WTC11 (cell line): ENCODE measurements at regions not wholly inside any gene's neighbourhood (a gene's known extent, or its start where the extent isn't known, plus 50 kb on each side); places are given as distances from the start of the nearest gene placed in this dataset.

ENCODE experiments used
- ATAC-seq: fragments of 200-7000 bp; cut with Tn5 transposase; 2 replicates; pipeline ENCODE4 v1.10.0; 2021; ENCODE audit warnings: mild to moderate bottlenecking, moderate library complexity
- CTCF ChIA-PET: fragments of 300-600 bp; sonication (Branson Sonifier 250); formaldehyde crosslinking; loops from one replicate; lab custom pipeline; 2021; ENCODE audit warnings: antibody characterized with exemption; lab: Charles Lee
- POLR2A ChIA-PET: fragments of 350-600 bp; sonication (Branson Sonifier 250); formaldehyde crosslinking; loops from one replicate; lab custom pipeline; 2021; ENCODE audit warnings: antibody characterized with exemption; lab: Charles Lee
- DNase-seq: peaks from one replicate; pipeline ENCODE4 v3.0.0; 2021; ENCODE audit warnings: low spot score
- H3K27ac Mint-ChIP-seq: 2 replicates; pipeline ENCODE4 v1.8.0; 2021; ENCODE audit warnings: mixed read lengths
- H3K27me3 Mint-ChIP-seq: 2 replicates; pipeline ENCODE4 v1.8.0; 2021; ENCODE audit warnings: low read depth, mild to moderate bottlenecking, moderate library complexity, mixed read lengths
- H3K36me3 Mint-ChIP-seq: 2 replicates; pipeline ENCODE4 v1.8.0; 2021; ENCODE audit warnings: mixed read lengths
- H3K4me1 Mint-ChIP-seq: 2 replicates; pipeline ENCODE4 v1.8.0; 2022; ENCODE audit warnings: mixed read lengths
- H3K4me3 Mint-ChIP-seq: 2 replicates; pipeline ENCODE4 v1.8.0; 2021; ENCODE audit warnings: mild to moderate bottlenecking, moderate library complexity, mixed read lengths
- H3K9me3 Mint-ChIP-seq: 2 replicates; pipeline ENCODE4 v1.8.0; 2021; ENCODE audit warnings: mixed read lengths
- FOXJ3 ChIP-seq: sonication (generic); formaldehyde crosslinking; IDR thresholded peaks from 2 replicates; pipeline ENCODE4 v1.9.0; 2021; ENCODE audit warnings: missing genetic modification reagents, mild to moderate bottlenecking, borderline replicate concordance
- FOXP1 ChIP-seq: sonication (generic); formaldehyde crosslinking; IDR thresholded peaks from 2 replicates; pipeline ENCODE4 v1.8.0; 2022; ENCODE audit warnings: missing genetic modification reagents, mild to moderate bottlenecking, moderate library complexity, borderline replicate concordance
- IRF1 ChIP-seq: sonication (generic); formaldehyde crosslinking; IDR thresholded peaks from 2 replicates; pipeline ENCODE4 v1.8.0; 2023; ENCODE audit warnings: missing genetic modification reagents
- MAX ChIP-seq: sonication (generic); formaldehyde crosslinking; IDR thresholded peaks from 2 replicates; pipeline ENCODE4 v1.8.0; 2022; ENCODE audit warnings: mild to moderate bottlenecking, missing genetic modification reagents
- MXD4 ChIP-seq: fragments of 250-450 bp; sonication (Bioruptor Pico); IDR thresholded peaks from 2 replicates; pipeline ENCODE4 v1.8.0; 2021; ENCODE audit warnings: mild to moderate bottlenecking, moderate library complexity, borderline replicate concordance
- PRDM15 ChIP-seq: sonication (generic); formaldehyde crosslinking; IDR thresholded peaks from 2 replicates; pipeline ENCODE4 v1.8.0; 2022; ENCODE audit warnings: missing genetic modification reagents
- SOX15 ChIP-seq: fragments of 250-450 bp; sonication (Bioruptor Pico); IDR thresholded peaks from 2 replicates; pipeline ENCODE4 v1.9.0; 2021; ENCODE audit warnings: mild to moderate bottlenecking
- ZBTB21 ChIP-seq: sonication (generic); formaldehyde crosslinking; IDR thresholded peaks from 2 replicates; pipeline ENCODE4 v1.8.1; 2023; ENCODE audit warnings: mild to moderate bottlenecking, missing genetic modification reagents, borderline replicate concordance
- ZNF138 ChIP-seq: sonication (generic); formaldehyde crosslinking; conservative IDR thresholded peaks from 2 replicates; pipeline ENCODE4 v1.8.1; 2022; ENCODE audit warnings: mild to moderate bottlenecking, moderate library complexity, missing genetic modification reagents
- ZNF281 ChIP-seq: sonication (generic); formaldehyde crosslinking; IDR thresholded peaks from 2 replicates; pipeline ENCODE4 v1.8.0; 2023; ENCODE audit warnings: mild to moderate bottlenecking, missing genetic modification reagents
- ZNF317 ChIP-seq: sonication (generic); formaldehyde crosslinking; IDR thresholded peaks from 2 replicates; pipeline ENCODE4 v1.8.1; 2023; ENCODE audit warnings: low read depth, mild to moderate bottlenecking, moderate library complexity, missing genetic modification reagents, borderline replicate concordance
- ZNF532 ChIP-seq: fragments of 250-450 bp; sonication (Bioruptor Pico); IDR thresholded peaks from 2 replicates; pipeline ENCODE4 v1.9.0; 2021; ENCODE audit warnings: mild to moderate bottlenecking, borderline replicate concordance
- ZNF671 ChIP-seq: fragments of 250-450 bp; sonication (Bioruptor Pico); IDR thresholded peaks from 2 replicates; pipeline ENCODE4 v1.8.0; 2021; ENCODE audit warnings: mild to moderate bottlenecking
- TF ChIP-seq, protein P1 (sequence below): fragments of 200-600 bp; IDR thresholded peaks from 2 replicates; pipeline ENCODE4 v1.8.0; 2022; ENCODE audit warnings: antibody characterized with exemption

GRCh38 chr4:26088433-26088928, 174.5 kb downstream of the SMIM20 start (continued):
- TF ChIP-seq ZNF281 = no peak
- no peak for TF ChIP-seq ZNF671 (CRISPR knock-in tag)
- no peak for TF ChIP-seq ZBTB21
- TF ChIP-seq ZNF532 (CRISPR knock-in tag) = no peak
- TF ChIP-seq IRF1 = no peak

DNA sequence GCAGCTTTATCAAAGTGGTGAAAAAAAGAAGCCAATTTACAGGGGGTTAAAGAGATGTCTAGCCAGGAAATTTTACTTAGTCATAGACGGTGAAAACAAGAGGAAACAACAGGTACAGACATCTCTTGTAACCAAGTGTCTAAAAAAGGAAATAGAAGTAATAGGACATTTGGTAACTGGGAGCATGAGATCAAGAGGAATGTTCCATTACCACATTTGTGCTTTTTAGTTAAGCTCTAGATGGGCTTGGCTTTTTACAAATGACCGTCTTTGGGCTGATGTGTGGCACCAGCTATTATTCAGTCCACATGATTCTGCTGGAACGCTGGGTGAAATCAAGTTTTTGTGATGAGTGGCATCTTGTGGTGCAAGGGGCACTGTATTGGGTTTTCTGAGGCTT, 179.5 kb downstream of the SMIM20 start:
- DNase-seq = no peak
- Mint-ChIP-seq H3K36me3 (peaks cover 30% of the 10 kb centered on the region), H3K4me1 (no peaks in the 10 kb centered on the region), H3K4me3 (no peak overlapping the region), H3K27ac (no peak overlapping the region), H3K9me3 (peaks cover 57% of the 10 kb centered on the region), H3K27me3 (peaks cover 2% of the 10 kb centered on the region; the same call in 1 of the 2 replicates)
- ChIA-PET CTCF (interaction anchor here (1.1 to 1.5 kb wide), 2 partner anchors 12 to 232 kb away, joined by 3 to 5 read pairs; no protein-coding TSS in a partner anchor), POLR2A (interaction anchor here (0.6 kb wide), 1 partner anchor 41 kb away, joined by 3 read pairs; no protein-coding TSS in a partner anchor)
- ATAC-seq = no peak
- TF ChIP-seq ZNF317 (no peak), PRDM15 (CRISPR knock-in tag) (no peak), FOXJ3 (CRISPR knock-in tag) (no peak), SOX15 (CRISPR knock-in tag) (no peak), ZNF138 (CRISPR knock-in tag) (no peak), MAX (no peak), FOXP1 (CRISPR knock-in tag) (no peak), ZNF671 (CRISPR knock-in tag) (no peak), MXD4 (CRISPR knock-in tag) (no peak)
- TF ChIP-seq, protein P1, sequence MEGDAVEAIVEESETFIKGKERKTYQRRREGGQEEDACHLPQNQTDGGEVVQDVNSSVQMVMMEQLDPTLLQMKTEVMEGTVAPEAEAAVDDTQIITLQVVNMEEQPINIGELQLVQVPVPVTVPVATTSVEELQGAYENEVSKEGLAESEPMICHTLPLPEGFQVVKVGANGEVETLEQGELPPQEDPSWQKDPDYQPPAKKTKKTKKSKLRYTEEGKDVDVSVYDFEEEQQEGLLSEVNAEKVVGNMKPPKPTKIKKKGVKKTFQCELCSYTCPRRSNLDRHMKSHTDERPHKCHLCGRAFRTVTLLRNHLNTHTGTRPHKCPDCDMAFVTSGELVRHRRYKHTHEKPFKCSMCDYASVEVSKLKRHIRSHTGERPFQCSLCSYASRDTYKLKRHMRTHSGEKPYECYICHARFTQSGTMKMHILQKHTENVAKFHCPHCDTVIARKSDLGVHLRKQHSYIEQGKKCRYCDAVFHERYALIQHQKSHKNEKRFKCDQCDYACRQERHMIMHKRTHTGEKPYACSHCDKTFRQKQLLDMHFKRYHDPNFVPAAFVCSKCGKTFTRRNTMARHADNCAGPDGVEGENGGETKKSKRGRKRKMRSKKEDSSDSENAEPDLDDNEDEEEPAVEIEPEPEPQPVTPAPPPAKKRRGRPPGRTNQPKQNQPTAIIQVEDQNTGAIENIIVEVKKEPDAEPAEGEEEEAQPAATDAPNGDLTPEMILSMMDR = no peak
